Germinal center (tissue), 1 donor: ENCODE measurements at regions not wholly inside any gene's neighbourhood (a gene's known extent, or its start where the extent isn't known, plus 50 kb on each side); places are given as distances from the start of the nearest gene placed in this dataset.

Experiments used
- DNase-seq: peaks from one replicate; pipeline ENCODE4 v3.0.0; 2012; ENCODE audit warnings: mixed read lengths, low spot score

DNA sequence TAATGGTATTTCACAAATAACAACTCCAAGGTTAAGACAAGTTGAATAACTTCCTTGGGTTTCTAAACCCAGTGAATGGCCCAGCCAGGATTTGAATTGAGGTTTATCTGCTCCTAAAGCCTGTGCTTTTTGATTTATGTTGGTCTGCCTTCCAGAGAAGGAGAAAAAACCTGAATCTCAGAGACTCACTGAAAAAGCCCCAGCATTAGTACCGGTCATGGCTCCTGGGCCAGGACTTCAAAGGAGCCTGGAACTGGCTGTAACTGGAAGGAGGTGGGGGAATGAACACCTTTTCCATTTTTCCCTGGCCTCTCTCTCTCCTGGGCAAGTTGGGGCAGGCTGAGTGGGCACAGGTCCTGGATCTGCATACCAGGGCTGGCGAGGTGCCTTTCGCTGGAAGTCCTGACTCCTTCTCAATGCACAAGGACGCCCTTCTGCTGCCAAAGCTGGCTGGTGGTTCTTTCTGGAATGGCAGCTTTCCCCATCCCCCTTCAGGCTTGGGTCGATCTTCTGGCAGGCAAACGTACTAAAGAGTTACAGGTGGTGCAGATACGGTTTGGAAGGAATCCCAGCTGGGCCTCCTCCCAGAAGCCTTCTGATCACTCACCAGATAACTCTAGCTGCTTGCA lies 268.2 kb downstream of the PTEN start:
- DNase-seq = no peak

- no peak for DNase-seq
Observed at GRCh38 chr10:88136712-88137111, 273.3 kb downstream of the PTEN start.

DNA sequence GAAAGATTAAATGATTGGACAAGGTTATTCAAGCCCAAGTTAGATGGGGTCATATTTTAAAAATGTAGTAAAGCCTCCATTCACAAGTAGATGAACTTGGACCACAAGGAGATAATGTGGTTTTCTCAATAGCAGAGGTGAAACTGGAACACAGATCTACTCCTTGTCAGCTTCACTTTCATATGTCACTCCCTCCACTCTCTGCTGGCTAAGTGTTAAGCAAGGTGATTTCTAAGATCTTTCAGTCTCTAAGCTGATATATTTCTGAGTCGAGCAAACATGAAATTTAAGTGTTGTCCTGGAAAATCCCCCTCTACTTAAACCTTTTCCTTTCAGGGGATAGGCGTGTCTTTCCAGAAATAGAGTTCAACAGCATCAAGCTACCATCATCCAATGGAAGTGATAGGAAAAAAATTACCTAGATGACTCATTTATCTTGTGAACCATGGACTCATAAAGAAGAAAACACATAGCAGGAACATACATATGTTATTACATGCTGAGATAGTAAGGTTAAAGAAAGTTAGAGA lies 275.0 kb downstream of the PTEN start:
- no peak for DNase-seq

DNA sequence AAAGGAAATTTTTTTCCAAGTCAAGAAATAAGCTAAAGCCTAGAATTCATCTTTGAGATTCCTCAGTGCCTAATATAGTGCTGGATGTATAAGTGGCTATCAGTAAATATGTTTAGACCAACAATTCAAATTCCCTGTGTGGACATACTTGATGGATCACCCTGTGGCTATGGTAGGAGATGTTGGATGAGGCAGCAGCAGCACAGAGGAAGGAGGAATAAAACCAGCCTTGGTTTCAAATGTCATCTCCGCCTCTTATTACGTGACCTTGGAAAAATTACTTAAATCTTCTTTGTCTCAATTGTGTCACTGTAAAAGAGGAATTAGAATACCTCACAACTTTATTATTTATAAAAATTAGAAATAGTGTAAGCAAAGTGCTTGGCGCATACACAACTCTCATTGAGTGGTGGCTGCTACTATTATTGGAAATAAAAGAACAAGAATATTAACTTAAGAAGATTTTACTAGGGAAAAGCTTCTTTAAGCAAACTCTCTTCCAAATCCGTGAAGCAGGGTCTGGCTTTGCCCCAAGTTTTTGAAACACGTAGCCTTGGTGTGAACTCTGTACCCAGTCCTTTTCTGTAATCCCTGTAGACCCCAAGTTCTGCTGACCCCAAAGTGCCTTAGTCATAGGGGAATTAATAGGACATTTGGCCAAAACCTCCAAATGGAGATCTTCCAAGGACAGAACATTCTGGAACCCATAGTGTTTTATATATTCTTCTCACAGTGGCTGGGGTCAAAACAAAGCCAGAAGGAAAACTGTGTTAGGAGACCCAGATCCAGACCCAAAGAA lies 283.8 kb downstream of the PTEN start:
- no peak for DNase-seq

- DNase-seq = no peak
Observed at GRCh38 chr10:88149906-88150305, 286.5 kb downstream of the PTEN start.

DNA sequence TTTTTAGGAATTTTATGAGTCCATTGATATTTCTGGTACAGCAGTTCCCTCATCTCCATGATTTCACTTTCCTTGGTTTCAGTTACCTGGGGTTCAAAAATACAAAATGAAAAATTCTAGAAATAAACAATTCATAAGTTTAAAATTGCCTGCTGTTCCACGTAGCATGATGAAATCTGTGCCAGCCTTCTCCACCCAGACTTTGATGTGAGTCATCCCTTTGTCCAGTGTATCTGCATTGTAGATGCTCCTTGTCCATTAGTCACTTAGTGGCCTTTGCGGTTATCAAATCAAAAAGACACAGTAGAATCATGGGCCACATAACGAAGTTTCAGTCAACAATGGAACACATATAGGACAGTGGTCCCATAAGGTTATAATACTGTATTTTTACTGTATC lies 286.9 kb downstream of the PTEN start:
- no peak for DNase-seq

- no peak for DNase-seq
Observed at GRCh38 chr10:88152728-88153133, 289.3 kb downstream of the PTEN start.

DNA sequence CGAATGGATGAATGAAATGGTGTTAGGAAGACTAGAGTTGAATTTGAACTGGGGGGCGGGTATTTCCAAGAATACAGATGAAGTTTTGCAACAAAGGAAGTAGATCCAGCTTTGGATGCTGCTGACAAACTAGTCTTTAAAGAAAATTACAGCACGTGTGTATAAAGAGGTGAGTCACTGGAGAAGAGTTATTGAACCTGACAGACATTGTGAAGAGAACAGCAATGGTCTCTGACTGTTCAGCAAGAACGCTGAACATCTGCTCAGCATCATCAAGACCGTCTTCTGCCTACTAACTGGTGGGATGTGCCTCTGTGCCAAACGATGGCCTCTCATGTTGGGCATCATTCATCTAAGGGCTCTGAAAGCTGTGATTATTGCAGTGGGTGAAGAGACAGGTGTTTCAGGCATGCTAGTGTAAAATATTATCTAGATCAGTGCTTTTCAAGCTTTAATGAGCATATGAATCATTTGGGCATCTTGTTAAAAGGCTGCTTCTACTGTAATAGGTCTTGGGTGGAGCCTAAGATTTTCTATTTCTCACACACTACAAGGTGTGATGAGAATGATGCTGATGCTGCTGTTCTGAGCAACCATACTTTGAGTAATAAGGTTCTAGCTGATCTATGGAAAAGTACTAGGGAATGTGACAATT lies 291.3 kb downstream of the PTEN start:
- DNase-seq = no peak

- DNase-seq = no peak
Observed at GRCh38 chr10:88156341-88156740, 292.9 kb downstream of the PTEN start.

DNA sequence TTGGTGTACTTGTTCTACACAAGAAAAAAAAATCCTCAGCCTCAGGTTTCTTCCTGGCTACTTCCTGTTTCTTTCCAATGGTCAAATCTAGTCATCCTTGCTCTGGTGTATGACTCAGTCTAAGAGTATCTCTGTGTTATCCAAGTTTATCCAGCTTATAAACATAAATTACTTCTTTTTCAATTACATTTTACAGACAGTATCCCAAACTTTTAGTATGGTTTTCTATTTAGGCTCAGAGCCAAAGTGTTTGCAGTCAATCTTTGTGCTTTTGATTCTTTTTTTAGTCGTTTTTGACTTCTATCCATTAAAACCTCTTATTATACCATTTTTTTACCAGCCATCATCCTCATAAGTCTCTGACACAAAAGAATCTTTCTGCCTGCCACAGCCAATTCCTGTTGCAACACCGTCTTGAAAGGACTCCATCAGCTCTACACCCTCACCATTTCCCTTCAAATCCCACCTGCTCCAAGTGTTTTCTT lies 294.6 kb downstream of the PTEN start:
- DNase-seq = no peak

DNA sequence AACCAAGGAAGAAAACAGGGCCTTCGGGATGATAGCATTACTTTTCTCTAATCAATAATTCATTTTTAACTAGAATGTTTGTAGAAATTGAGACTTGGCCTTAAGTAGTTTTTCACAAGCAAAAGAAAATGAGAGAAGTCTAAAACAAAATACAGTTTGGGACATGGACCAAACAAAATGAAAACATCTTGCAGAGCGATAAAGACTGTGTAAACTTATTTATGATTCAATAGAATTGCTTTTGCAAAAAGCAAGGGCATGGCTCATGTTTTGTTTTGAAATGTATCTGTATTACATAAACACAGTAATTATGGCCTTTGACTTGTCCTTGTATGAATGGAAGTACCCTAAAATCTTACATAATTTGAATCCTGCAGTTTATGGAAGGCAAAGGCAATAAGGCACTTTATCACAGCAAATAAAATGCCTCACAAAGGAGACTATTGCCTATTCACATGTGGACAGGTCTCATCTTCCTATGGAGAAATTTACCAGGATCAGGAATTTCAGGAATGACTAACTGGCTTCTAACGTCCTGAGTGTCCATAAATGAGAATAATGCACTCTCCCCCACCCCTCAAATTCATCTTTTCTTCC lies 295.2 kb downstream of the PTEN start:
- DNase-seq = no peak

GRCh38 chr10:88159127-88159829 lies 295.9 kb downstream of the PTEN start:
- no peak for DNase-seq

GRCh38 chr10:88161070-88161469 lies 297.6 kb downstream of the PTEN start:
- no peak for DNase-seq

DNA sequence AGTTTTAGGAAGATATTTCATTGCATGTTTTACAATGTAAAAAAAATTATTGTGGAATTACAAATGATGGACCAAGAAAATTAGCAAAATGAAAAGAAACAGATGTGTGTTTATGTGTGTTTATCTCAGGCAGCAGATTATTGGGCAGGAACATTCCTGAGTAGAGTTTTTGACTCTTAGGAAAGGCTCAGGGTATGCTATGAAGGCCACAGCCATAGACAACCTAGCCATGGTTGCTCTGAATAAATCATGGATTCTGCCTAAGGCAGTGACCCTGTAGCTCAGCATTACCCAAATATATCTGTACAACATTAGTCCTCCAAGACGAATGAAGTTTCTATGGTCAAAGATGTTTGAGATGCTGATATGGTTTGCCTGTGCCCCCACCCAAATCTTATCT lies 298.3 kb downstream of the PTEN start:
- DNase-seq = no peak

DNA sequence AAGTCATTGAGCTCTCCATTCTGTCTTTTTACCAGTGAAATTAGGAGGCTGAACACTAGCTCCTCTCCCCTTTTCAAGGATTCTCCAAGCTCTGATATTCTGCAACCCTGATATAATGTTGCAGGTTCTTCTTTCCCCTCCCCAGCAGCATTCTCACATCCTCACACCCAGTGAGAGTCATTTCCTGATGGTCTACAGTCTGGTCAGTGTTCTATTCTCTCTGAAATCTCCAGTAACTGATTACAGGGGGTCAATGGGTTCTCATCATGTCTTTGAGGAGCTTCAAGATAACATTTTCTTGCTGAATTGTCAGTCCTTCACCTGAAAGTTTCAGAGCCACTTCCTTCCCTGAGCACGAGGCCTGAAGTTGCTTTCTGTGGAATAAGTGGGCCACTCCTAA lies 299.4 kb downstream of the PTEN start:
- no peak for DNase-seq

DNA sequence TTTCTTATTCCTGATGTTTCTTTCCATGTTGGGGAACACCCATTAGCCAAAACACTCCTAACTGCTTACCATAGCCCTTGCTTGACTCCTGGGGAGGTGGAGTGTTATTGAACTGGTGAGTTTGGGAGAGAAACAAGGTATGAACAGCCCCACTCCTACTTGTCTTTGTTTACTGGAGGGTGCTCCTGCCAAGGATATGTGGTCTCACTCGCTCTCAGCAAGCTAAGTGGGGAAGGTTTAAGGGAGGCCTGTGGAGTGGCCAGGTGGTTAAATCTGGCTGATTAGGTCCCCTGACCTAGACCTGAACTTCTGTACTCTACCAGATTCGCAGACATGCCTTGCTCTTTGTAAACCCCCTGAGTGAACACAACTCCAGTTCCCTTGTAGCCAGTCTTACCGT lies 300.1 kb downstream of the PTEN start:
- no peak for DNase-seq

- DNase-seq = no peak
Observed at GRCh38 chr10:88164471-88164870, 301.0 kb downstream of the PTEN start.

GRCh38 chr10:88165849-88166271 lies 302.4 kb downstream of the PTEN start:
- no peak for DNase-seq

DNA sequence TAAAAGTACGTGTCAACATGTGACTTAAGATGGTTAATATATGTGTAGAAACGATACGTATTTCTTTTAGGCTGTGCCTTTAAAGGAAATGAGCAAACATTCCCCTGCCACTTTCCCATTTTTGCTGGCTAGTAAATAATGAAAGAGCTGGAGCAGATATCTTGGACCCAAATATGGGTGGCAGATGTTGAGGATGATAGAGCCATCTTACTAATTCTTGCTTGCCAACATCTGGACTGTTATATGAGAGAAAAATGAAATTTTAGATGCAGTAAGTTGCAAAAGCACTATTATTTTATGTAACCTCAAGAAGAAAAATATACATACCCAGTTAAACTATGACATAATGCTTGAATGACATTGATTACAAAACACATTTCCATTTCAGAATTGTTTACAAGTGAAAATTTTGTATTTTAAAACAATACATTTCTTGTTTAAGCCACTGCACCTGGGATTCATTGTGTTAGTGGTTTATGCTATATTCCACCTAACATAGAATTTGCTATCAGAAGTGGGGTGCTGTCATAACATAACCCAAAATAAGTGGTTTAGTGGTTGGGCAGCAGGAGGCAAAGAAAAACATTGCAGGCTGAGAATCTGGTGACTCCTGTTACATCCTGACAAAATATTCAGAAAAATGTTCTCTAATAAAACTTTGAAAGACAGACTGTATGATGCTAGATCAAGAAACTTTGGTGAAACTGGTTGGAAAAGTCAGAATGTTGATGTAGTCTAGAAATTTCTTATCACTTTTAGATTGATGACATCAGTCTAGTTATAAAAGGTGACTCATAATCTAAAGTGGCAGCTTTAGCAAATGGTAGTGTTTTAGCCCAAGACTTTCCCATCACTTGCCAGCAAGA lies 305.0 kb downstream of the PTEN start:
- no peak for DNase-seq

GRCh38 chr10:88169037-88169319 lies 305.6 kb downstream of the PTEN start:
- DNase-seq = no peak

- DNase-seq = no peak
Observed at GRCh38 chr10:88170628-88171027, 307.2 kb downstream of the PTEN start.
